GM12873 (cell line): ENCODE measurements at regions not wholly inside any gene's neighbourhood (a gene's known extent, or its start where the extent isn't known, plus 50 kb on each side); places are given as distances from the start of the nearest gene placed in this dataset.

Experiments used
- CTCF ChIP-seq: IDR thresholded peaks from 2 replicates; pipeline ENCODE4 v1.5.1; 2012; ENCODE audit warnings: low read depth, mild to moderate bottlenecking, moderate library complexity, low read length, control low read depth; ENCODE audit not compliant: insufficient read depth; ENCODE audit errors: missing control alignments

- TF ChIP-seq CTCF = no peak
Observed at GRCh38 chr6:134593024-134593423, 275.1 kb upstream of the SGK1 start.

GRCh38 chr6:134590449-134590848 is 272.5 kb upstream of the SGK1 start:
- no peak for TF ChIP-seq CTCF

- no peak for TF ChIP-seq CTCF
Observed at GRCh38 chr6:134590004-134590403, 272.1 kb upstream of the SGK1 start.

GRCh38 chr6:134589512-134589911 is 271.6 kb upstream of the SGK1 start:
- TF ChIP-seq CTCF = no peak

- TF ChIP-seq CTCF = no peak
Observed at GRCh38 chr6:134588267-134588666, 270.4 kb upstream of the SGK1 start.

- no peak for TF ChIP-seq CTCF
Observed at GRCh38 chr6:134585517-134585873, 267.6 kb upstream of the SGK1 start.

- no peak for TF ChIP-seq CTCF
Observed at GRCh38 chr6:134584847-134585516, 267.1 kb upstream of the SGK1 start.
